ENCODE measurements at regions not wholly inside any gene's neighbourhood (a gene's known extent, or its start where the extent isn't known, plus 50 kb on each side); places are given as distances from the start of the nearest gene placed in this dataset.

GRCh38 chr15:27671819-27672437 is 427.2 kb downstream of the OCA2 start:
- no peak for DNase-seq (ENCODE audit: low spot score)

- DNase-seq (ENCODE audit: low spot score), result no peak
These were observed 428.5 kb downstream of the OCA2 start for GRCh38 chr15:27670486-27671209.

DNA sequence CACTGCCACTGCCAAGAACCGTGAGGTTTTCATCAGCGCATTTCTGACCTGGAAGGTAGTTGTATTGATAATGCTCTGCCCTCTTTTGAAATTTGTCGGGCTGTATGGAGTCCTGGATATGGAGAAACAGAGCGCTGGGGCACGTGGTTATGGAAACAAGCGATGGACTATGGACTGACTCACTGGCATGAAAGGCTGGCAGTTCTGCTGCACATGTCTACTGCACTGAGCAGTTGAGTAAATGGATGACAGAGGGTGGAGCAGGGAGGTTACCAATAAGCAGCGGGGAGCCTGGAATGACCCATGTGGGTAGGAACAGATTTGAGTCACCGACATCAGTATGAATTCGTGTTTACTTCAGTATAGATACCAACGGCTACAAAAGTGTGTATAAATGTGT is 429.5 kb downstream of the OCA2 start:
- no peak for DNase-seq (ENCODE audit: low spot score)

DNA sequence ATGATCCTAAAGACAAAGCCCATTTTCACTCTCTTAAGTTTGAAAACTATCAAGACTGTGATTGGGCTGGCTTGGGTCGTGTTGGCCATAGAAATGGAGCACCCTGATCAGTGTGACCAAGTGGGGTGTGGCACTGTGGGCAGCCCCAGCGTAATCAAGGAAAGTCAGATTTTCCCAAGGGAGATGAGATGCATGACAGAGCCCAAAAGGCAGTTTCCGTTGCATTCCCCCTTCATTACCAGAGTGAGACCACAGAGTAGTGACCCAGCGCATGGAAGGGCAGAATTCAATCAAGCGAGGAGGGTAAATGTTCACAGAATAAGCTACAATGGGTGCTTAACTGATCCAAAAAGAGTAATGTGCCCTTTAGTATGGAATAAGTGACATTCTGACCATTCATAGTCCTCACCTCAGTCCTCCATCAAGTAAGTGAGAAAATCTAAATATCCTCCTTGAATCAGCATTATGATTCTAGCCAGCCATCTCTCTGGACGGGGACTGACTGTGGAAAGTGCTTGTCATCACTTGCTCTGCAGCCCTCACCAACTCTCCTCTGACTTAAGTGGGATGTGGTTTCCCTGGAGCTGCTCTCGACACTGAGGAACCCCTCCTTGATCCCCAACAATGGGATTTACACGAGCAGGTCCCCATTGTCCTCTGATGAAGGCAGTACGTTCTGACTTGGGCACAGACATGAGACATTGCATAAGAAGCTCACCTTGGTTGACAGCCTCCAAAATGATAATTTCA is 430.5 kb downstream of the OCA2 start:
- DNase-seq (ENCODE audit: low spot score), result no peak

GRCh38 chr15:27665002-27665401 is 434.1 kb downstream of the OCA2 start:
- DNase-seq (ENCODE audit: low spot score), result no peak

DNA sequence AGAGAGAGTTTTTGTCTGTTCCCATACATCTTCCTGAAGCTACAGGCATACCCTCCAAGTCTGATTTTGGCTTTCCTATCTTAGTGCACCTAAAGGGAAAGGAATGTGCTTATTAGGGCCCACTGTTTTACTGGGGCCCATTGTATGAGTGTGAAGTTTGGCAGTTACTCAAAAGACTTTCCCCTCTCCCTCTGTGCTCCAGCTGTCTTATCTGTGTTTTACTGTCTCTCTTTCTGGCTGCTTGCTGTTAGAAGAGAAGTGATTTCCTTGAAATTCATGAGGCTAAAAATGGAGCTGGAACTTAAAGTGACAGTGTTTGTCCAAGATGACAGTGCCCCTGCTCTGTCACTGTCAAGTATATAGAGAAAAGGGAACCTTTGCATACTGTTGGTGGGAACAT is 436.2 kb downstream of the OCA2 start:
- no peak for DNase-seq (ENCODE audit: low spot score)

DNA sequence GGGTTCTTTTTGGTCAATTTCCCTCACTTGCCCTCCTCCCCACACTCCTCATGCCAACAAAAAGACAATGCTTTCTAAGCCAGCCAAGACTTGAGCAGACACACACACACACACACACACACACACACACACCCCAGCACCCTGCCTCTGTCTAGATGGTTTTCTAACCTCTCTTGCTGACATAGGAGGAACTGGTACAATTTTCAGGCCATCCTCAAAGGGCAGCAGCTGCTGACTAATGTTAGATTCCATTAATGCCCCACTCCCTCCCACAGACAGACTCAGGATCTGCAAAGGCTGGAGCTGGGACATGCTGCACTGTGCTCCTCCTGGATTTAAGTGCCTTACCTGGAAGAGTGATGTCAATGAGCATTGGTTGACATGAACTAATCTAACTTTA is 438.4 kb downstream of the OCA2 start:
- DNase-seq (ENCODE audit: low spot score), result no peak

- DNase-seq (ENCODE audit: low spot score), result no peak
These were observed 442.7 kb downstream of the OCA2 start for GRCh38 chr15:27656296-27656987.

- DNase-seq (ENCODE audit: low spot score), result no peak
These were observed 444.1 kb downstream of the OCA2 start for GRCh38 chr15:27655056-27655455.

DNA sequence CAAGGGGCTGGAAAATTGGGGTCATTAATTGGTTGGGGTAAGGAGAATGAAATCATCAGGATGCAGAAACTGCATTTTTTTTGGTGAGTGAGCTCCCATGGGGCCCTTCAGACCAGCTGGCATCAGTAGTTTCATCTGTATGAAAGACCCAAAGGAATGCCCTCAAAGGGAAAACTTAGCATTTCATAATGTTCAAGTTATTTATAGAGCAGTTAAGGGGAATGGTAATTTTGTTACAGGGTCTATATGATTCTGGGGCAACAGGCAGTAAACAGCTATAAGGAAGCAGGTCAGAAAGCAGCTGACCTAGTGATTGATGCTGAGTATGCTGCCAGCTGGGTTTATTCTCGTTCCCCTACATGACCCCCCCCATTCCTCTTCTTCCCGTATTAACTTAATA is 448.9 kb downstream of the OCA2 start:
- DNase-seq (ENCODE audit: low spot score), result no peak

GRCh38 chr15:27648359-27648758 is 450.8 kb downstream of the OCA2 start:
- DNase-seq (ENCODE audit: low spot score), result no peak

- DNase-seq (ENCODE audit: low spot score), result no peak
These were observed 452.6 kb downstream of the OCA2 start for GRCh38 chr15:27646531-27646930.

GRCh38 chr15:27645672-27646071 is 453.4 kb downstream of the OCA2 start:
- no peak for DNase-seq (ENCODE audit: low spot score)

DNA sequence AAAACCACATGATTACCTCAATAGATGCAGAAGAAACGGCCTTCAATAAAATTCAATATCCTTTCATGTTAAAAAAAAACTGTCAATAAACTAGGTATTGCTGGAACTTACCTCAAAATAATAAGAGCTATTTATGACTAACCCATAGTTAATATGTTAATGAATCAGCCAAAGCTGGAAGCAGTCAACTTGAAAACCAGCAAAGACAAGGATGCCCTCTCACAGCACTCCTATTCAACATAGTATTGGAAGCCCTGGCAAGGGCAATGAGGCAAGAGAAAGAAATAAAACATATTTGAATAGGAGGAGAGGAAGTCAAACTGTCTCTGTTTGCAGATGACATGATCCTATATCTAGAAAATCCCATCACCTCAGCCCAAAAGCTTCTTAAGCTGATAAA is 456.1 kb downstream of the OCA2 start:
- no peak for DNase-seq (ENCODE audit: low spot score)

DNA sequence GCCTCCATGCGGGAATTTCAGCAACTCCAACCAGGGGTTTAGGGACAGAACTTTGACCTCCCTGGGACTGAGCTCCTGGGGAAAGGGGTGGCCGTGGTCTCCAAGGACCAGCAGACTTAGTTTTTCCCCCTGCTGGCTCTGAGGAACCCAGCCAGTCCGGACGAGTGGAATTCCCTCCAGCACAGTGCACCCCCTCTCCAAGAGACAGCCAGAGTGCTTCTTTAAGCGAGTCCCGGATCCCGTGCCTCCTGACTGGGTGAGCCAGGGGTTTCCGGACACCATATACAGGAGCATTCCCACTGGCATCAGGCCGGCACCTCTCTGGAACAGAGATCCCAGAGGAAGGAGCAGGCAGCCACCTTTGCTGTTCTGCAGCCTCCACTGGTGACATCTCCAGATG is 459.5 kb downstream of the OCA2 start:
- DNase-seq (ENCODE audit: low spot score), result no peak

DNA sequence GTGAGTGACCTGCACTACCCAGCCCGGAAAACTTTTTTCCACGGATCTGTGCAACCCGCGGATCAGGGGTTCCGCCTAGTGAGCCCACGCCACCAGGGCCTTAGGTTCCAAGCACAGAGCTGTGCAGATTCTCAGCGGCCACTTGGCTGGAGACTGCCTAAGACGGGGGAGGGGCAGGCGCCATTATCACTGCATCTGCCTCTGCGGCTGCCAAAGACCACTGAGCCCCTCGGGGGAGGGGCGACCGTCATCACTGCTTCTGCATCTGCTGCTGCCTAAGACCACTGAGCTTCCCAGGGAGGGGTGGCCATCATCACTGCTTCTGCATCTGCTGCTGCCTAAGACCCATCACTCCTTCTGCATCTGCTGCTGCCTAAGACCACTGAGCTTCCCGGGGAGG is 460.2 kb downstream of the OCA2 start:
- DNase-seq (ENCODE audit: low spot score), result no peak

DNA sequence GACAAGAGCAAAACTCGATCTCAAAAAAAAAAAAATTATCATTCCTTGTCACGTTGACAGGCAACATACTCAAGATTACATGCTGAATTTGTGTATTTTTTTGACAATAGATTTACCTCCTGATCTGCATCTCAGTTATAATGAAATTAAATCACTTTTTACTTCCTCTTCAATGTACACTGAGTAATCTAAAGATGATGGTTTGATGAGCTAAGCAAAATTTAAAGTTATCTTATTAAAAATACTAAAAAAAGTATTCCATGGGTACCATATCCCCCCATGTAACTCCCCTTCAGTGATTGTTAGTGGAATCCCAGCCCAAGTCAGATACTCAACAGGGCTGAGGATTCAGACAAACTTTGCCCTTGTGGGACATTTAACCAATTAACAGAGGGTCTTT is 463.2 kb downstream of the OCA2 start:
- no peak for DNase-seq (ENCODE audit: low spot score)

DNA sequence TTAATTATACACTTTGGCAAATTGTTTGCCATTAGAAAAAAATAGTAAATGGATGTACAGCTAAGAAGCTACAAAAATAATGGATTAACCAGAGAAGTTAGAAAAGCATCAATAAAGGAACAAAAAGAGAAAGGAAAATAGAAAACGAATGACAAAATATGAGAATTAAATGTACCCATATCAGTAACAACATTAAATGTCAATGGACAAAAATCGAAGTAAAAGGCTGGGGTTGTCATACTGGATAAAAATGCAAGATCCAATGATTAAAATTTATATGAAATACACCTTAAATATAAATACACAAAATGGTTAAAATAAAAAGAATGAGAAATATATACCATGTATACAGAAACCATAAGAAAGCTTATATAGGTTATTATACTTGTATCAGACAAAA is 470.6 kb downstream of the OCA2 start:
- DNase-seq (ENCODE audit: low spot score), result no peak

GRCh38 chr15:27627623-27628022 is 471.5 kb downstream of the OCA2 start:
- no peak for DNase-seq (ENCODE audit: low spot score)

DNA sequence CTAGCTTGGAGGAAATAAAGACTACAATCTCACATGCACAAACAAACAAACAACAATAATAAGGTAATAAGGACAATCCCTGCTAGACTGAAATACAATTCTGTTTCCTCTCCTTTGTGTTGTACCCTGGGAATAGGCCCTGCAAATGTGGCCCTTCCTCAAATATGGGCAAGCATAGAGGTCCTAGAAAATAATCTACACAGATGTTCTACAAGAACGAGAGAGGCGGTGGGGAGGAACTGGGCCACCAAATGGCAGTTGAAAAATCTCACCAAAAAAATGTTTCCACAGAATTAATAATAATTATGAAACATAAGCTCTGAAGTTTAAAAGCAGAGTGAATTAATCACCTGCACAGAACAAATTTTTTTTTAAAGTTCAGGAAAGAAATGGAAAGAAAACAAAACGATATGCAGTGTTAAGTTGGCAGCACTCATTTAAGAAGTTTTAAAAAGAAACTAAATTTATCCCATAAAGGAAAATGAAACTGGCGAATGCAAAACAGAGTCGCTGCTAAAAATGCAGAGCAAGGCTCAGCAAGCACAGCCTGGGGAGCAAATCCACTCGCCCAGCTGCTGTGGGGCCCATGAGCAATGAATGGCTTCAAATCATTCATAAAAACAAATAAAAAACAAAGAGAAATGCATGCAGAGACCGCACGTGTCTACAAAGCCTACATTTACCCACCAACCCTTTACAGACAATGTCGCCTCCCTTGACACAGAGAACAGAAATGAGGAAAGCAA is 475.4 kb downstream of the OCA2 start:
- no peak for DNase-seq (ENCODE audit: low spot score)

- DNase-seq (ENCODE audit: low spot score), result no peak
These were observed 476.0 kb downstream of the OCA2 start for GRCh38 chr15:27623149-27623548.

- DNase-seq (ENCODE audit: low spot score), result no peak
These were observed 476.7 kb downstream of the OCA2 start for GRCh38 chr15:27622371-27622770.

Measured in COLO829 (cell line).